Body of pancreas (tissue), 4 donors: ENCODE measurements at regions not wholly inside any gene's neighbourhood (a gene's known extent, or its start where the extent isn't known, plus 50 kb on each side); places are given as distances from the start of the nearest gene placed in this dataset.

ENCODE experiments used
- ATAC-seq: fragments of 150-250 bp; one replicate; pipeline ENCODE4 v1.9.1; 2016
- DNase-seq, 4 donors: peaks; one replicate each; pipeline ENCODE4 v3.0.0-alpha.2; 2019
- H3K27ac ChIP-seq, 4 donors: fragments of 200-600 bp; sonication (generic); 1 replicate in 3 of 4; 2 replicates in 1 of 4; pipeline versions ENCODE4 v1.5.1 to v1.6.1; 2016 to 2019; ENCODE audit warnings: mild to moderate bottlenecking in 1 of 4, mixed read lengths in 1 of 4, moderate library complexity in 1 of 4
- H3K27me3 ChIP-seq, 2 donors: fragments of 200-600 bp; sonication (generic); one replicate each; pipeline ENCODE4 v1.6.0; 2016; ENCODE audit warnings: mild to moderate bottlenecking in 1 of 2
- H3K36me3 ChIP-seq, 2 donors: fragments of 200-600 bp; sonication (generic); replicated peaks in 1 of 2; 2 replicates each; pipeline ENCODE4 v1.5.1; 2016; ENCODE audit warnings: low read depth in 2 of 2; ENCODE audit not compliant: insufficient read depth in 1 of 2
- H3K4me1 ChIP-seq: fragments of 200-600 bp; sonication (generic); one replicate; pipeline ENCODE4 v1.6.0; 2016
- H3K4me3 ChIP-seq, 2 donors: fragments of 200-600 bp; sonication (generic); 1 replicate in 1 of 2; 2 replicates in 1 of 2; pipeline ENCODE4 v1.5.1; 2016 to 2019
- H3K9me3 ChIP-seq, 3 donors: fragments of 200-600 bp; sonication (generic); 1 replicate in 2 of 3; 2 replicates in 1 of 3; pipeline ENCODE4 v1.5.1; 2016
- POLR2A ChIP-seq, 3 donors: fragments of 450-650 bp; IDR thresholded peaks; one replicate each; pipeline ENCODE4 v1.6.1; 2016; ENCODE audit warnings: antibody characterized with exemption in 3 of 3, mild to moderate bottlenecking in 2 of 3
- WGBS, 2 donors: methylation state at CpG; one replicate each; pipeline ENCODE4 v1.1.5; 2017; 5-methylcytosine and 5-hydroxymethylcytosine counted together
- intact Hi-C: fragments of 100-400 bp; cut with DNase I; formaldehyde crosslinking; loops from one replicate; pipeline ENCODE4 v1.15.1; 2023
- TF ChIP-seq, protein P1 (sequence below), 7 experiments: fragments of 450-650 bp in 4 of 7; fragments of 200-600 bp in 3 of 7; sonication (generic) in 3 of 7; IDR thresholded peaks; one replicate each; pipeline ENCODE4 v1.5.1; 2016 to 2019; ENCODE audit warnings: antibody characterized with exemption in 7 of 7

GRCh38 chr1:216900116-216900620, 176.9 kb upstream of the ESRRG start:
- Histone ChIP-seq H3K9me3 (no peaks in the 10 kb centered on the region), H3K27ac (no peak overlapping the region), H3K4me3 (no peak overlapping the region), H3K36me3 (no peaks in the 10 kb centered on the region), H3K27me3 (no peaks in the 10 kb centered on the region), H3K4me1 (no peaks in the 10 kb centered on the region)
- intact Hi-C loops, result no loop called here
- TF ChIP-seq, protein P1, sequence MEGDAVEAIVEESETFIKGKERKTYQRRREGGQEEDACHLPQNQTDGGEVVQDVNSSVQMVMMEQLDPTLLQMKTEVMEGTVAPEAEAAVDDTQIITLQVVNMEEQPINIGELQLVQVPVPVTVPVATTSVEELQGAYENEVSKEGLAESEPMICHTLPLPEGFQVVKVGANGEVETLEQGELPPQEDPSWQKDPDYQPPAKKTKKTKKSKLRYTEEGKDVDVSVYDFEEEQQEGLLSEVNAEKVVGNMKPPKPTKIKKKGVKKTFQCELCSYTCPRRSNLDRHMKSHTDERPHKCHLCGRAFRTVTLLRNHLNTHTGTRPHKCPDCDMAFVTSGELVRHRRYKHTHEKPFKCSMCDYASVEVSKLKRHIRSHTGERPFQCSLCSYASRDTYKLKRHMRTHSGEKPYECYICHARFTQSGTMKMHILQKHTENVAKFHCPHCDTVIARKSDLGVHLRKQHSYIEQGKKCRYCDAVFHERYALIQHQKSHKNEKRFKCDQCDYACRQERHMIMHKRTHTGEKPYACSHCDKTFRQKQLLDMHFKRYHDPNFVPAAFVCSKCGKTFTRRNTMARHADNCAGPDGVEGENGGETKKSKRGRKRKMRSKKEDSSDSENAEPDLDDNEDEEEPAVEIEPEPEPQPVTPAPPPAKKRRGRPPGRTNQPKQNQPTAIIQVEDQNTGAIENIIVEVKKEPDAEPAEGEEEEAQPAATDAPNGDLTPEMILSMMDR (IDR thresholded peaks at IDR 0.05), result no peak
- no peak for TF ChIP-seq POLR2A (IDR thresholded peaks at IDR 0.05)
- WGBS, 2 donors, result 74 to 87% methylated on average over 2 of the region's 2 CpGs
- no peak for DNase-seq
- no peak for ATAC-seq

DNA sequence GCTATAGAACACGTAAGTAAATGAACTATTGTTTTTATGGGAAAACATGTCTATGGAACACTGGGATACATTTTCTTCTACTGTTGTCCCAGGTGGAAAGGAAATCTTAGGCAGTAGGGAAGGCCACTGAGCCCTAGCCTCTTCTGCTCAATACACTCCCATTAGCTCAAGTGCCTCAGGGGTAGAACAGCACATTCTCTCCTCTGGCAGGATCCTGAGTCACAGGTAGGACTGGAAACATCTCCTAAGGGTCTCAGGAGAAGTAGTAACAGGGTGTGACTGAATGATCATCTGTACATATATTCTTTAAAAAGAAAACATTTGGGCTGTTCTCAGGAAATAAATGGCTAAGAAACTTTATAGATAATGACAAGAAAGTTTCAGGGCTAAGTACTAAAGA, 175.6 kb upstream of the ESRRG start:
- Histone ChIP-seq H3K4me1 (no peaks in the 10 kb centered on the region), H3K27ac (no peak overlapping the region), H3K36me3 (no peaks in the 10 kb centered on the region), H3K9me3 (no peaks in the 10 kb centered on the region), H3K4me3 (no peak overlapping the region), H3K27me3 (no peaks in the 10 kb centered on the region)
- ATAC-seq (no peak), DNase-seq (no peak)
- TF ChIP-seq, protein P1 (IDR thresholded peaks at IDR 0.05), result no peak
- no peak for TF ChIP-seq POLR2A (IDR thresholded peaks at IDR 0.05)
- WGBS, 2 donors, result 81 to 86% methylated on average over 1 of the region's 1 CpG
- intact Hi-C loops, result no loop called here

- intact Hi-C loops, result no loop called here
- TF ChIP-seq POLR2A (IDR thresholded peaks at IDR 0.05), result no peak
- TF ChIP-seq, protein P1 (IDR thresholded peaks at IDR 0.05), result no peak
These were observed 172.9 kb upstream of the ESRRG start for GRCh38 chr1:216896146-216896545.

DNA sequence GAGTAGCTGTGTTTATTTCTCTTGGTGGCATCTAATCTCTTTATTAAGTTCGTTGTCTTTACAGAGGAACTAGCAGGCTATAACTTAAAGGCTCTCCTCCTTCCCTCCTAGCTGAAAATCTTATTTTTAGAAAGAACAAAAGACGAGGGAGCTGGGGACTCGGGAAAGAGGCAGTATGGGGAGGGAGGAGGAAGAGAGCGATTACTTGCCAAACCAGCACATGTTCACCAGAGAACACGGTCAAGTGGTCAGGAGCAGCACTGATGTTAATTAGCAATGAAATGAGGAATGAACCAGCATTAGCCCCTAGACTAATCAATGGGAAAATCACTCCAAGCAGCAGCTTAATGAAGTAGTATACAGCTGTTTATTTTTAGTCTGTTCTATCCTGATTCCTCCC, 171.3 kb upstream of the ESRRG start:
- H3K9me3 ChIP-seq, result no peaks in the 10 kb centered on the region
- H3K4me3 ChIP-seq, result no peak overlapping the region
- no peaks in the 10 kb centered on the region for H3K36me3 ChIP-seq
- TF ChIP-seq, protein P1 (IDR thresholded peaks at IDR 0.05), result no peak
- WGBS, 2 donors, result 37 to 42% methylated on average over 5 of the region's 5 CpGs
- ATAC-seq (no peak), DNase-seq (no peak)
- intact Hi-C loops, result no loop called here
- no peaks in the 10 kb centered on the region for H3K27me3 ChIP-seq
- H3K27ac ChIP-seq, result no peak overlapping the region
- no peaks in the 10 kb centered on the region for H3K4me1 ChIP-seq

More at GRCh38 chr1:216896146-216896545, 172.9 kb upstream of the ESRRG start:
- Histone ChIP-seq H3K4me1 (no peaks in the 10 kb centered on the region), H3K4me3 (no peak overlapping the region), H3K36me3 (no peaks in the 10 kb centered on the region), H3K27ac (no peak overlapping the region), H3K27me3 (no peaks in the 10 kb centered on the region), H3K9me3 (no peaks in the 10 kb centered on the region)
- WGBS, 2 donors, result 72 to 75% methylated on average over 4 of the region's 4 CpGs
- ATAC-seq (no peak), DNase-seq (no peak)

GRCh38 chr1:216892581-216893160, 169.4 kb upstream of the ESRRG start:
- Histone ChIP-seq H3K4me1 (no peaks in the 10 kb centered on the region), H3K27ac (no peak overlapping the region), H3K36me3 (no peaks in the 10 kb centered on the region), H3K4me3 (no peak overlapping the region), H3K9me3 (no peaks in the 10 kb centered on the region), H3K27me3 (no peaks in the 10 kb centered on the region)
- TF ChIP-seq, protein P1 (IDR thresholded peaks at IDR 0.05), result no peak
- TF ChIP-seq POLR2A (IDR thresholded peaks at IDR 0.05), result no peak
- DNase-seq (no peak), ATAC-seq (no peak)
- 64 to 68% methylated on average over 10 of the region's 10 CpGs for WGBS, 2 donors
- intact Hi-C loops, result no loop called here
